Osteoblast (primary cell): ENCODE measurements at regions not wholly inside any gene's neighbourhood (a gene's known extent, or its start where the extent isn't known, plus 50 kb on each side); places are given as distances from the start of the nearest gene placed in this dataset.

Experiments used
- DNase-seq: peaks from one replicate; pipeline ENCODE4 v3.0.0; 2011; ENCODE audit warnings: low spot score, mixed read lengths; ENCODE audit not compliant: insufficient read length; ENCODE audit errors: missing footprints
- H2AFZ ChIP-seq: 2 replicates; pipeline ENCODE4 v1.6.0; 2011; ENCODE audit warnings: mild to moderate bottlenecking, low read length
- H3K27ac ChIP-seq: 2 replicates; pipeline ENCODE4 v1.5.1; 2011; ENCODE audit warnings: mild to moderate bottlenecking, low read depth, low read length, moderate library complexity
- H3K27me3 ChIP-seq: 2 replicates; pipeline ENCODE4 v1.6.0; 2012; ENCODE audit warnings: mild to moderate bottlenecking, control low read depth, inconsistent platforms, low read length, moderate library complexity; ENCODE audit not compliant: insufficient read depth
- H3K36me3 ChIP-seq: 2 replicates; pipeline ENCODE4 v1.5.1; 2011; ENCODE audit warnings: mild to moderate bottlenecking, low read length, control low read depth, moderate library complexity; ENCODE audit not compliant: insufficient read depth
- H3K4me1 ChIP-seq: 2 replicates; pipeline ENCODE4 v1.5.1; 2011; ENCODE audit warnings: mild to moderate bottlenecking, low read length, control low read depth, moderate library complexity; ENCODE audit not compliant: insufficient read depth
- H3K4me2 ChIP-seq: 2 replicates; pipeline ENCODE4 v1.6.0; 2011; ENCODE audit warnings: mild to moderate bottlenecking, low read length; ENCODE audit not compliant: insufficient read depth
- H3K4me3 ChIP-seq: fragments of 200-600 bp; sonication (generic); 3 replicates; pipeline ENCODE4 v1.5.1; 2012; ENCODE audit warnings: mild to moderate bottlenecking, low read length, inconsistent platforms; ENCODE audit not compliant: insufficient read depth
- H3K79me2 ChIP-seq: 2 replicates; pipeline ENCODE4 v1.6.0; 2012; ENCODE audit warnings: mild to moderate bottlenecking, low read length, control low read depth, inconsistent platforms; ENCODE audit not compliant: insufficient read depth
- H3K9me3 ChIP-seq: 2 replicates; pipeline ENCODE4 v1.5.1; 2011; ENCODE audit warnings: low read depth, low read length, control low read depth
- H4K20me1 ChIP-seq: 2 replicates; pipeline ENCODE4 v1.6.0; 2012; ENCODE audit warnings: mild to moderate bottlenecking, low read length, control low read depth; ENCODE audit not compliant: insufficient read depth
- CTCF ChIP-seq: IDR thresholded peaks from 2 replicates; pipeline ENCODE4 v1.5.1; 2011; ENCODE audit warnings: mild to moderate bottlenecking, low read depth, low read length, moderate library complexity; ENCODE audit errors: extremely low read depth

GRCh38 chr14:61959348-61959747, 197.1 kb downstream of the SNAPC1 start:
- DNase-seq, result no peak
- H2AFZ ChIP-seq, result no peak overlapping the region
- no peaks in the 10 kb centered on the region for H3K4me1 ChIP-seq
- no peak for TF ChIP-seq CTCF
- no peak overlapping the region for H3K27ac ChIP-seq
- H3K9me3 ChIP-seq, result peaks cover 2% of the 10 kb centered on the region
- no peak overlapping the region for H3K4me2 ChIP-seq
- no peak overlapping the region for H3K4me3 ChIP-seq
- no peaks in the 10 kb centered on the region for H4K20me1 ChIP-seq
- H3K27me3 ChIP-seq, result no peaks in the 10 kb centered on the region
- H3K79me2 ChIP-seq, result no peaks in the 10 kb centered on the region
- no peaks in the 10 kb centered on the region for H3K36me3 ChIP-seq

GRCh38 chr14:61961369-61961768, 199.1 kb downstream of the SNAPC1 start:
- no peaks in the 10 kb centered on the region for H4K20me1 ChIP-seq
- H3K27ac ChIP-seq, result no peak overlapping the region
- no peaks in the 10 kb centered on the region for H3K79me2 ChIP-seq
- H3K27me3 ChIP-seq, result no peaks in the 10 kb centered on the region
- DNase-seq, result no peak
- H2AFZ ChIP-seq, result no peak overlapping the region
- peaks cover 1% of the 10 kb centered on the region for H3K9me3 ChIP-seq
- no peak overlapping the region for H3K4me2 ChIP-seq
- no peak for TF ChIP-seq CTCF
- peaks cover 2% of the 10 kb centered on the region for H3K4me1 ChIP-seq
- no peak overlapping the region for H3K4me3 ChIP-seq
- H3K36me3 ChIP-seq, result no peaks in the 10 kb centered on the region

- no peak overlapping the region for H3K4me2 ChIP-seq
Observed at GRCh38 chr14:61963926-61964325, 201.7 kb downstream of the SNAPC1 start.

More at GRCh38 chr14:61963926-61964325, 201.7 kb downstream of the SNAPC1 start:
- no peaks in the 10 kb centered on the region for H3K36me3 ChIP-seq
- peaks cover 2% of the 10 kb centered on the region for H3K4me1 ChIP-seq
- no peak overlapping the region for H3K4me3 ChIP-seq
- DNase-seq, result no peak
- no peaks in the 10 kb centered on the region for H3K27me3 ChIP-seq
- no peaks in the 10 kb centered on the region for H4K20me1 ChIP-seq
- H3K79me2 ChIP-seq, result no peaks in the 10 kb centered on the region
- H3K27ac ChIP-seq, result no peak overlapping the region
- H2AFZ ChIP-seq, result no peak overlapping the region
- H3K9me3 ChIP-seq, result no peaks in the 10 kb centered on the region
- TF ChIP-seq CTCF, result no peak
